ENCODE measurements at regions not wholly inside any gene's neighbourhood (a gene's known extent, or its start where the extent isn't known, plus 50 kb on each side); places are given as distances from the start of the nearest gene placed in this dataset.

DNA sequence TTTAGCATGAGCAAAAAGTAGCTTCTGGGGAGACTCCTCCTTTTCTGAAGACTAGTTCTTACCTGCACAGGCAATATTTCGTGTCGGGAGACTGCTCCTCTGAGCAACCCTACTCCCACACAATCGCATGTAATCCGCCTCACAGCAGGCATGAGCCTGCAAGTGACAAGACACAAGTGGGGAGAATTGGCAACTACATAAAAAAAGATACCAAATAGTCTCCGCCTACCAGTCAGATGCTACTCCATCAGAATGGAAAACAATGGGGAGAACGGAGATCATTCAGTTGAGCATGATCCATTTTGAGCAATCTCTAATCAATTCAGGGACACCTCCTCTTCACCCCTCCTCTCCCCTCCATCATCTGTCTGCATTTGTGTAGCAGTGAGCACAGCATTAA, 321.0 kb downstream of the COG6 start:
- Histone ChIP-seq H3K9me2 (ENCODE audit: low read depth, low read length) (no peaks in the 10 kb centered on the region), H3K9me3 (ENCODE audit: low read length) (no peaks in the 10 kb centered on the region), H3K79me2 (ENCODE audit: insufficient read depth, low read length) (no peaks in the 10 kb centered on the region), H4K20me1 (ENCODE audit: insufficient read depth, low read length) (no peaks in the 10 kb centered on the region), H3K36me3 (ENCODE audit: insufficient read depth, low read length) (no peaks in the 10 kb centered on the region), H3K9ac (ENCODE audit: low read length) (no peak overlapping the region), H3K27me3 (ENCODE audit: insufficient read depth, low read length) (no peaks in the 10 kb centered on the region), H2AFZ (ENCODE audit: low read length) (no peak overlapping the region), H3K4me1 (ENCODE audit: insufficient read depth, low read length, severe bottlenecking) (no peaks in the 10 kb centered on the region), H3F3A (ENCODE audit: insufficient read depth, low read length) (no peaks in the 10 kb centered on the region), H3K27ac (ENCODE audit: low read depth, low read length, poor library complexity, severe bottlenecking) (no peak overlapping the region), H3K4me2 (ENCODE audit: low read length) (no peak overlapping the region), H3K4me3 (ENCODE audit: low read depth, low read length, poor library complexity, severe bottlenecking) (no peak overlapping the region)
- TF ChIP-seq, protein P1, sequence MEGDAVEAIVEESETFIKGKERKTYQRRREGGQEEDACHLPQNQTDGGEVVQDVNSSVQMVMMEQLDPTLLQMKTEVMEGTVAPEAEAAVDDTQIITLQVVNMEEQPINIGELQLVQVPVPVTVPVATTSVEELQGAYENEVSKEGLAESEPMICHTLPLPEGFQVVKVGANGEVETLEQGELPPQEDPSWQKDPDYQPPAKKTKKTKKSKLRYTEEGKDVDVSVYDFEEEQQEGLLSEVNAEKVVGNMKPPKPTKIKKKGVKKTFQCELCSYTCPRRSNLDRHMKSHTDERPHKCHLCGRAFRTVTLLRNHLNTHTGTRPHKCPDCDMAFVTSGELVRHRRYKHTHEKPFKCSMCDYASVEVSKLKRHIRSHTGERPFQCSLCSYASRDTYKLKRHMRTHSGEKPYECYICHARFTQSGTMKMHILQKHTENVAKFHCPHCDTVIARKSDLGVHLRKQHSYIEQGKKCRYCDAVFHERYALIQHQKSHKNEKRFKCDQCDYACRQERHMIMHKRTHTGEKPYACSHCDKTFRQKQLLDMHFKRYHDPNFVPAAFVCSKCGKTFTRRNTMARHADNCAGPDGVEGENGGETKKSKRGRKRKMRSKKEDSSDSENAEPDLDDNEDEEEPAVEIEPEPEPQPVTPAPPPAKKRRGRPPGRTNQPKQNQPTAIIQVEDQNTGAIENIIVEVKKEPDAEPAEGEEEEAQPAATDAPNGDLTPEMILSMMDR (IDR thresholded peaks at IDR 0.05; ENCODE audit: low read length): no peak
- no peak for TF ChIP-seq EZH2 (IDR thresholded peaks at IDR 0.05; ENCODE audit: borderline replicate concordance, low read length)

DNA sequence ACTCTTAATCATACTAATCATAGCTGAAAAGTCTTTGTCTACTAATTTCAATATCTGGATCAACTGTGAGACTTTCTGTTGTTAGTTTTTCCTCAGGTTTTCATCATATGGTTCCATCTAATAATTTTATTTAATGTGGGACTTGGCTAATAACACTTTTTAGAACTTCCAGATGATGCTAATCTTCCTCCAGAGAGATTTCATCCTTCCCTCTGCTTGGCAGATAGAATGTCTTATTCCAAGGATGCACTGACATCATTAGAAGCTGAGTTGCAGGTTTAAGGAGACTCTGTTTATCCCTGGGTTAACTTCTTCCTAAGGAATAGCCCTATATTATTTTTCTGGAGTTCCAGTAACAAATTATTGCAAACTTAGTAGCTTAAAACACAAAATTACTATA, 325.6 kb downstream of the COG6 start:
- Histone ChIP-seq H3K9me3 (ENCODE audit: low read length) (no peaks in the 10 kb centered on the region), H4K20me1 (ENCODE audit: insufficient read depth, low read length) (no peaks in the 10 kb centered on the region), H2AFZ (ENCODE audit: low read length) (no peak overlapping the region), H3K27me3 (ENCODE audit: insufficient read depth, low read length) (no peaks in the 10 kb centered on the region), H3K79me2 (ENCODE audit: insufficient read depth, low read length) (no peaks in the 10 kb centered on the region), H3K27ac (ENCODE audit: low read depth, low read length, poor library complexity, severe bottlenecking) (no peak overlapping the region), H3K4me3 (ENCODE audit: low read depth, low read length, poor library complexity, severe bottlenecking) (no peak overlapping the region), H3K9me2 (ENCODE audit: low read depth, low read length) (no peaks in the 10 kb centered on the region), H3K4me1 (ENCODE audit: insufficient read depth, low read length, severe bottlenecking) (no peaks in the 10 kb centered on the region), H3K9ac (ENCODE audit: low read length) (no peak overlapping the region), H3K36me3 (ENCODE audit: insufficient read depth, low read length) (no peaks in the 10 kb centered on the region), H3F3A (ENCODE audit: insufficient read depth, low read length) (no peaks in the 10 kb centered on the region), H3K4me2 (ENCODE audit: low read length) (no peak overlapping the region)
- TF ChIP-seq, protein P1 (IDR thresholded peaks at IDR 0.05; ENCODE audit: low read length): no peak
- no peak for TF ChIP-seq EZH2 (IDR thresholded peaks at IDR 0.05; ENCODE audit: borderline replicate concordance, low read length)

DNA sequence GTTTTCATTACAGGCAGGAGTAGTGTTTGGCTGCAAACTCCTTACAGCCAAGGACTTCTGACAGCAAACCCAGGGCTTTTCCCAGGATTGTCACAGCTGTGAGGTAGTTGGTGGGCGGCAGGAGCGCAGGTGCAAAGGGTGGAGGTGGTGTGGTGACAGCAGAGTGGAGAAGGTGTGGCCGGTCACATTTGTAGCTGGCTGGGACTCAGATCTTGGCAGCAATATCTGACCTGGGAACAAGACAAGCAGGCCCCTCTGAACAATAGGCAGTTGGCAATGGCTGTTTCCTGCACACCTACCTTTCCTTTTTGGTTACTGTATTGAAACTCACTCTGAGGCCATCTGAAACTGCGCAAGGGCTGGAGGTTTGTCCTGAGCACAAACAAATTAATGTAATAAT, 327.3 kb downstream of the COG6 start:
- Histone ChIP-seq H3K36me3 (ENCODE audit: insufficient read depth, low read length) (no peaks in the 10 kb centered on the region), H3K4me3 (ENCODE audit: low read depth, low read length, poor library complexity, severe bottlenecking) (no peak overlapping the region), H3F3A (ENCODE audit: insufficient read depth, low read length) (no peaks in the 10 kb centered on the region), H3K9me3 (ENCODE audit: low read length) (no peaks in the 10 kb centered on the region), H3K79me2 (ENCODE audit: insufficient read depth, low read length) (no peaks in the 10 kb centered on the region), H3K4me1 (ENCODE audit: insufficient read depth, low read length, severe bottlenecking) (no peaks in the 10 kb centered on the region), H3K27ac (ENCODE audit: low read depth, low read length, poor library complexity, severe bottlenecking) (no peak overlapping the region), H3K9ac (ENCODE audit: low read length) (no peak overlapping the region), H3K4me2 (ENCODE audit: low read length) (no peak overlapping the region), H3K9me2 (ENCODE audit: low read depth, low read length) (no peaks in the 10 kb centered on the region), H3K27me3 (ENCODE audit: insufficient read depth, low read length) (no peaks in the 10 kb centered on the region), H4K20me1 (ENCODE audit: insufficient read depth, low read length) (no peaks in the 10 kb centered on the region), H2AFZ (ENCODE audit: low read length) (no peak overlapping the region)
- TF ChIP-seq EZH2 (IDR thresholded peaks at IDR 0.05; ENCODE audit: borderline replicate concordance, low read length): no peak
- TF ChIP-seq, protein P1 (IDR thresholded peaks at IDR 0.05; ENCODE audit: low read length): no peak
